Urothelium cell line (cell line): ENCODE measurements at regions not wholly inside any gene's neighbourhood (a gene's known extent, or its start where the extent isn't known, plus 50 kb on each side); places are given as distances from the start of the nearest gene placed in this dataset.
A peak's percentile ranks its signal among the peaks of the same experiment; 100 is the strongest.

Experiments
- DNase-seq: peaks from one replicate; pipeline ENCODE4 v3.0.0; 2011; ENCODE audit warnings: low spot score, mixed read lengths
- FAIRE-seq: peaks from 2 replicates; lab custom pipeline; 2011; peaks lifted over from hg19 to GRCh38; lab: Jason Lieb, UNC

DNA sequence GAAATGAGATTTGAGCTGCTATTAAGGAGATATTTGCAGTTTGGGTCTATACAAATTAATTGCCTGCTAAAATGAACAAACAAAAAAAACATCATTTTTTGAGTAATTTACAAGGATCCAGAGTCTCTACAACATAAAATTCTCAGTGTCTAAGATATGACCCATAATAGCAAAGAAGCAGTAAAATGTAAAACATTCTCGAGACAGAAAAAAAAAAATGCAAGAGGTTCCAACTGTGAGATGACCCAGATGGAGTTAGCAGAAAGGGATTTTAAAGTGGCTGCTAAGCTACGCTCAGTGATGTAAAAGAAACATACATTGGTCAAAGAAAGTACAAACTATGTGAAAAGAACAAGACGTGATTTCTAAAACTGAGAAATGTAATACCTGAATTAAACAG, 471.0 kb downstream of the SH2D4B start:
- no peak for FAIRE-seq
- DNase-seq: no peak

DNA sequence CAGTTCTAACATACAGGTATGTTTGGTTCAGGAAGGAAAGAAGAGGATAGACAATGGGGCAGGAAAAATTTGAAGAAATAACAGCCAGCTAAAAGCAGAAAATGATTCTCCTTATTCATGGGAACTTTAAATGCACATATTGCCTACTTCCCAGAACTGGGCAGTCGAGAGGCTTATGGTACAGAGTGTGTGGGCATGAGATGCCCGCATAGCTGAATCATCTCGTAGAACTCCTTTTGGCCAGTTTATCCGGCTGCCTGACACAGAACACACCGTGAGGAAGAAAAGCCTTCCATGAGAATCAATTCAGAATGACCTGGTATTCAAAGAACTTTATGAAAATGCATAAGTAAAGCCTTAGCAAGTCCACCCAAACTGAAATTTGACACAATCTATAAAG, 471.6 kb downstream of the SH2D4B start:
- FAIRE-seq: no peak
- DNase-seq: no peak

DNA sequence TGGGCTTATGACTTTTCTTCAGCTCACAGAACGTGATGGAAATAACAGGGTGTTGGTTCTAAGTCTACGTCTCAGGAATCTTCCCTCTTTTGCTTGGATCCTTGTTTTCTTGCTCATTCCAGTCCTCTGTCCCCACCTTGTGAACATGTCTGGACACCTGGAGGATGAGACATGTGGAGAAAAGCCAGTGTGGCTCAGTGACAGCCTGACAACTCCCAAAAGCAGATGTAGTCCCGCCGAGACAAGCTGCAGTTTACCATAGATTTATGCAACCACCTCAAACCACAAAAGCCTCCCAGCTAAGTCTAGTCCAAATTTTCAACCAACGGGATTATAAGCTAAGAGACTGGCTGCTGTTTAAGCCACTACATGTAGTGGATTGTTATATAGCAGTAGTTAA, 476.1 kb downstream of the SH2D4B start:
- FAIRE-seq: no peak

DNA sequence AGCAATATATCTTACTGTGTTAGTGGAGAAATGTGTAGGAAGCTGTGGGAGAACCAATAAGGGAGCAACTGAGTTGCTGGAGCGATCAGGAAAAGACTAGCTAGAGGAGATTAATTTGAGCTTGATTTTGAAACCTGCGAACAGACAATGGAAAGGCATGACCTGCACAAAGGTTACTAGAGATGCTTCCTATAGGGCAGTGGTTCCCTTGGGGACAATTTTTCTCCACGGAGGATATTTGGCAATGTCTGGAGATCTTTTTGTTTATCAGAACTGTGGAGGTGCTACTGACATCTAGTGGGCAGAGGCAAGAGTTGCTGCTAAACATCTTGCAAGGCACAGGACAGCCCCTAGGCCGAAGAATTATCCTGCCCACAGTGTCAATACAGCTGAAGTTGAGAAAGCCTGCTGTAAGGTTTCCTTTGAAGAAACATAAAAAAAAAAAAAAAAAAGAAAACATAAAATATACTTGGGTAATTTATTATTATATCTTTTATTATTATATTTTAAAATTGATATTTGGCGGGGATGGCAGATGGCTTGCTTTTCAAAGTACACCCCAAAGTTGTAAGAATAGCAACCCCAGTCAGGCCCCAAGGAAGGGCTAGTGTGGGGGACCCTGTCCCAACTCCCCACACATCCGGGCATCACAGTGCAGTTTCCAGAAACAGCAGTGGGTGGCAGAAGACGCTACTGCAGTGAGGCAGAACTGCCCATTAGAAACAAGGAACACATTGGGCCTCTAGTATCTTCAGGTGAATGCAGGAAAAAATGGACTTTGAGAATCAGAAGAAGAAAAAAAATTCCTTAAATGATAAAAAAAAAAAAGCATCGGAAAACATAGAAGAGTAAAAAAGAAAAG, 481.6 kb downstream of the SH2D4B start:
- peak; percentile 58 for DNase-seq

More for the DNA sequence above, 476.1 kb downstream of the SH2D4B start:
- no peak for DNase-seq

DNA sequence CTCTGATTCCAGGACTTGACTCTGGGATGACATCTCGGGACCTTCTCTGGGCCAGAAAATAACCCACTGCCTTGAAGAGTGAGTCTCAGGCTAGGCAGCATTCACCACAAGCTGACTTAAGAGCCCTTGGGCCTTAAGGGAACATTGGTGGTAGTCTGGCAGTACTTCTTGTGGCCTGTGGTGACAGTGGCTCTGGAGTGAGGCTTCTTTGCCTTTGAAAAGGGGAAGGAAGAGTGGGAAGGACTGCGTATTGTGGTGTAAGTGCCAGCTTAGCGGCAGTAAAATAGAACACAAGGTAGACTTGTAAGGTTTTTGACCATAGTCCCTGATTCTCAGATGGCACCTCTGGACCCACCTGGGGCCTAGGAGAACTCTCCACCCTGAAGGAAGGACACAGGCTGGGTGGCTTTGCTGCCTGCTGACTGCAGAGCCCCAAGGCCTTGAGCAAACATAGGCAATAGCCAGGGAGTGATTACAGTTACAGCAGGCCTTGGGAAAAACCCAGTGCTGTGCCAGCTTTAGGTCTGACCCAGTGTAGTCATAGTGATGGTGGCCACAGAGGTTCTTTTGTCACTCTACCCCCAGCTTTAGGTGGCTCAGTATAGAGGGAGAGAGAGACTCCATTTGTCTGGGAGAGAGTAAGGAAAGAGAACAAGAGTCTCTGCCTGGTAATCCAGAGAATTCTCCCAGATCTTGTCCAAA, 483.9 kb downstream of the SH2D4B start:
- DNase-seq: no peak

More for the DNA sequence above, 481.6 kb downstream of the SH2D4B start:
- no peak for FAIRE-seq

DNA sequence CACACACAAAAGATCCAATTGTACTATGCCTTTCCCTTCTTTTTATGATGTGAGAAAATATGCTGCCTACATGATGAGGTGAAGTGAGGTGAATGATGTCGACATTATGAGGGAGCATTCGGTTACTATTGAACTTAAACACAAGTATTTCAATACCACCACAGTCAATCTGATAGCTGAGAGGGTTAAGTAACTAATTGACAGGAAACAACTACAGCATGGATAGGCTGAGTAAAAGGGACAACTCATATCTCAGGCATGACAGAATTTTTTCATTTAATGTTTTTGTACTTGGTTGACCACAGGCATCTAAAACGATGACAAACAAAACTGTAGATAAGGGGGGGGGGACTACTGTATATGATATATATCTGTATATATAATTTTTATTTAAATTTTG, 488.9 kb downstream of the SH2D4B start:
- FAIRE-seq: no peak
- peak; percentile 44 for DNase-seq

More for the DNA sequence above, 483.9 kb downstream of the SH2D4B start:
- FAIRE-seq: no peak

DNA sequence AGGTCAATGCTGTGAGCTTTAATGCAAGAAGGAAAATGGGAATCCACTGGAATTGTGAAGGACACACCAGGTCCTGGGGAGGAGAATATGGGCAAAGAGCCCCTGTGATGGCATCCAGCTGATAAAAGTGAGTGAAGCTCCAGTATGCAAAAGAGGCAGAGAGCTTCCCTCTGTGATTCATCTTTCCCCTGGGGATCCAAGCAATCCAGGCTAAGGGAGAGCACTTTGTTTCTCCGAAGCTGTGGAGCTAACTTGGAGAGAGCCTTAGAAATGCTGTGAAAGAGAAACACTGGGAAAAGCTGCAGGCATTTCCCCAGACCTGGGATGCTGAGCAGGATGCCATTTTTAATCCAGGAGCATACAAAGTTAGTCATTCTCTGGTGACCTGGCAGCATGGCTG, 489.5 kb downstream of the SH2D4B start:
- no peak for FAIRE-seq
- no peak for DNase-seq

DNA sequence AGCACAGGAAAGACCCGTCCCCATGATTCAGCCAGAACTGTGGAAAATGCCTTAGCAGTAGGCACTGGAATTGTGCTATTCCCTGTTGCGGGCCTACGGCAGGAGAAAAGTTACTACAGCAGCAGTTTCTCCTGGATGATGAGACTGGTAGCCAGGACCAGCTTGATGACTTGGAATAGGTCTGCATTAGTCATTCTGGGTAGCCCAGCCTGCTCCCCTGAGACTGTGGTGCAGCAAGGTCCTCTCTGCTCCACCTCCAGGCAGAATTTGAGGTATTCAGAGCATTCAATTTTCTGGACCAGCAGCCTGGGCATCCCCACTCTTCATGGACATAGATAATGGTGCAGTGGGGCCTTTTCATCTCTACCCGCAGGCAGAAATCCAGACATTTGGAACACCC, 490.0 kb downstream of the SH2D4B start:
- DNase-seq (peak; percentile 31), FAIRE-seq (no peak)

DNA sequence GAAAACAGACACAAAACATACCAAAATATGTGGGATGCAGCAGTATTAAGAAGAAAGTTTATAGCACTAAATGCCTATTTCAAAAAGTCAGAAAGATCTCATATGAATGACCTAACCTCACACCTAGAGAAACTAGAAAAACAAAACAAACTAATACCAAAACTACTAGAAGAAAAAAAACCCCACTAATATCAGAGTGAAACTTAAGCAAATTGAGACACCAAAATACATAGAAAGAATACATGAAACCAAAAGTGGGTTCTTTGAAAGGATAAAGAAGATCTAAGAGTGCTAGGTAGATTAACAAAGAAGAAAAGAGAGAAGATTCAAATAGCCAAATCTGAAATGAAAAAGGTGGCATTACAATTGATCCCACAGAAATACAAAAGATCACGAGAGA, 494.1 kb downstream of the SH2D4B start:
- no peak for DNase-seq
- FAIRE-seq: no peak

DNA sequence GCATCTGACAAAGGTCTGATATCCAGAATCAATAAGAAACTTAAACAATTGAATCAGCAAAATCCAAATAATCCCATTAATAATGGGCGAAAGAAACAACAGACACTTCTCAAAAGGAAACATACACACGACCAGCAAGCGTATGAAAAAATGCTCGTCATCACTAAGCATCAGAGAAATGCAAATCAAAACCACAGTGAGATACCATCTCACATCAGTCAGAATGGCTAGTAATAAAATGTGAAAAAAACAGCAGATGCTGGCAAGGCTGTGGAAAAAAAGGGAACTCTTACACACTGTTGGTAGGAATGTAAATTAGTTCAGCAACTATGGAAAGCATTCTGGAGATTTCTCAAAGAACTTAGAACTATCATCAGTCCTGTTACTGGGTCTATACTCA, 496.7 kb downstream of the SH2D4B start:
- FAIRE-seq: no peak
- no peak for DNase-seq

DNA sequence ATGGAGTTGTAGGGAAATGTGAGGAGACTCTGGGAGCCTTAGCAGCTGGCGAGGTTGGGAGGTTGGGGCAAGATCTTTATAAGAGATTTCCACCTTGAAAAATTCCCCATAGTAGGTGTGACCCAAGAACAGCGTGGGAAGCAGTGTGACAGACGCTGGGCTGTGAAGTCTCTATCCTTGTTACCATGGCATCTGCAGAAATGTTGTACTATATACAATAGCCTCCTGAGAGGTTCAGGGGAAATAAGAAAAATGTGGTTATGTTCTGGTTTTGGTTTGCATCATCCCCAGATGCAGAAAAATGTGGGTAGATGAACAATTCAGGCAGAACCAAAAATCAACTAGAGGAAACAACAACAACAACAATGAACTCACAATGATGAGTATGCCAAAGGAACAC, 498.6 kb downstream of the SH2D4B start:
- FAIRE-seq (no peak), DNase-seq (no peak)

DNA sequence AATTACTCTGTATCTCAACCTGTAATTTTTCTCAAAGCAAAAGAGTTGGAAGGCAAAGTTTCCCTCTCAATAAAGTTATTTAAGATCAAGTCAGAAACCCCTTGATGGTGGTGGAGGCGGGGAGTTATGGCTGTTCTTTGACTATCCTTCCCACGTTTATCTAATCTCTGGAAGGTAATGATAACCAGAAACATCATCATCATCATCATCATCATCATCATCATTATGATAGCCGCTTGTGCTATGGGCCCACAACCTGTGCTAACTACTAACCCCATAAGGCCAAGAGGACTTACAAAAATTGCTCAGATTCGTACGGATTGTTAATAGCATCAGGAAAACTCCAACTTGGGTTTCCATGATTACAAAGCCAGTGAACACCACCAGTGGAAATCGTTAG, 502.3 kb downstream of the SH2D4B start:
- no peak for FAIRE-seq
- no peak for DNase-seq

DNA sequence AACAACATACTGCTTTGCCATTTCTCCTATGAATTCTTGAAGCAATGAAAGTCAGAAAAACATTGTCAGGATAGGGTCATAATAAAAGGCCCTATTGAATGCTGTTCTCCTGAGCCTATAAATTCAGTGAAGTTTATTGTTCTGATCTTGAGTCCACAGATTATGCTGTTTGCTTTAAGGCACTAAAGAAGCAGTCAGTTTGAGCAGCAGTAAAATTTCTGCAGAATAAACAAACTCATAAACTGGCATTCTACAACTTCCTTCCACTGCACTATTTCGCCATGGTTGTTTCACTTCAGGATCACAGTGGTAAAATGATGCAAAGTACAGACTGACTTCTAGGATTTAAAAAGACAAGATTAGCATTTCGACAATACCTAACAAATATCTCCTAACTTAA, 503.2 kb downstream of the SH2D4B start:
- FAIRE-seq (no peak), DNase-seq (no peak)

DNA sequence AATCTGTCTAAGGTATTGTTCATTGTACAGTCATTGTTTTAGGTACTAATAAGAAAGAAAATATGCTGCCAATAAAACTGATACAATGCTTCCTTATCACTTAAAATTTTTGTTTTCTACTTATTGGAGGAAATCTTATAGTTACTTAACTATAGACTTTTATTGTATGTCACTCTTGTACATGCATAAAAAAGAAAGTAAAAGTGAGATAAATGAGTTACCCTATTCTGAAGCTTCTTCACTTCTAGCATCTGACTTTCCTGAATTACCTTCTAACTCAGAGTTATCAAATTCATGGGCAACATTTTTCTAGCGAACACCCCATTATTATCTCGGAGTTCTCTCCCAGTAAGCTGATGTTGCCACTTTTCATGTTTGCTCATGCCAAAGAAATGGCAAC, 504.9 kb downstream of the SH2D4B start:
- DNase-seq: no peak
- no peak for FAIRE-seq

DNA sequence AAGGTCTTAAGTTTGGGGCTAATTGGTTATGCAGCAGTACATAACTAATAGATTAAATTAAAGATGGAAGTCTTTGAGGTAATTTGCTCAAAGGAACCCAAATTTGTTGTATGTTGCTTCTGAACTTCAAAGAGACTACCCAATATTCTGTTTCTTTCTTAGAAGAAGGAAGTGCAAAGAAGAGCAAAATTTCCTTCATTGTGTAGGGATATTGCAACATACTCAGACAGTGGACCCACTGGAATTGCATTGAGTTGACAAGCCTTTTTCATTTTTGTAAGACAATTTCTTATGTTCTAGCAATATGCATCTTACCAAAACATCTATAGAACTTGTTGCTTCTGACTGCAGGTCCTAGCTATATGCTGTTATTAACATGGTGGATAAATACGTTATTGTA, 527.8 kb downstream of the SH2D4B start:
- no peak for FAIRE-seq

DNA sequence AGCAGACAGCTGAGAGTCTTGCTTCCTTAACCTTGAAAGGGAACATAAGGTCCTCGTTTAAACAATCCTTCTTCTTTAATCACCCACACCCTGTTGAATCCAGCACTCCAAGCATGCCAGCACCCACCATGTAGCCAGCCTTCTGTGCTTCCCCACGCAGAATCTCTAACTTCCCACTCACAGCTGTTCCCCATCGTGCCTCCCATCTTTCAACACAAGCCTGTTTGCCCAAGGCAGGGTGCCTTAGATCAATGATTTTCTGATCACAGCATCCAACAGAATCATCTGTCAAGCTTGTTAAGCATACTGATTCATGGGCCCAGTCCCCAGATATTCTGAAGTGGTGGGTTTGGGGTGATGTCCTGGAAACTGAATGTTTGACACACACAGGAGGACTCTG, 530.8 kb downstream of the SH2D4B start:
- no peak for FAIRE-seq
- DNase-seq: no peak

More for the DNA sequence above, 527.8 kb downstream of the SH2D4B start:
- DNase-seq: no peak

DNA sequence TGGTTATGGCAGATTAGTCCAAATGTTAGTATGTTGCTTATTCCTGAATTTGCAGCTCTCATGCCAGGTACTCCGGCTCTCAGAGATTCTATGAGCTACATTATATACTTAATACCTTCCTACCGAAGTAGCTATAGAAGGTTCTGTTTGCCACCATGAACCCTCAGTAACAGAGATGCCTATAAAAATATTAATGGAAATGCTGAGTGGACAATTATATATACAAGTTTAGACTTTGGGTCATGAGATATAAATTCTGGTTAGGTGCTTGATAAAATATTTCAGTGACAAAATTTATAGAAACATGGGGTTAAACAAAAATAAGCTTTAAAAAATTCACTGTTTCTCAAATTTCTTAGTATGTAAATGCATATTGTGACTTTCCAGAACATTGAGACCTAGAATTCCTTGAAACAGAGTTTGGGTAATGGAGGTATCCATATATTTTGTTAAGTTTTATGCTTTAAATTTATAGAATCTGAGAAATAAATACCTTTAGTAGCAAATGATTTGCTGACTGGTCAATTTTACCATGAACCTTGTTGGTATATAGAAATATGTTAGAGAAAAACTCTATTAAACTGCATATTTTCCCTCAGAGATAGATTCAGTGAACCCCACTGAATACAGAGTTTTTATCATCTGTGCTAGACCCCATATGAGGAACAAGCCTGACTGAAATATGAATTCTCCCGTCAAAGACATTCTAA, 533.5 kb downstream of the SH2D4B start:
- FAIRE-seq: no peak

DNA sequence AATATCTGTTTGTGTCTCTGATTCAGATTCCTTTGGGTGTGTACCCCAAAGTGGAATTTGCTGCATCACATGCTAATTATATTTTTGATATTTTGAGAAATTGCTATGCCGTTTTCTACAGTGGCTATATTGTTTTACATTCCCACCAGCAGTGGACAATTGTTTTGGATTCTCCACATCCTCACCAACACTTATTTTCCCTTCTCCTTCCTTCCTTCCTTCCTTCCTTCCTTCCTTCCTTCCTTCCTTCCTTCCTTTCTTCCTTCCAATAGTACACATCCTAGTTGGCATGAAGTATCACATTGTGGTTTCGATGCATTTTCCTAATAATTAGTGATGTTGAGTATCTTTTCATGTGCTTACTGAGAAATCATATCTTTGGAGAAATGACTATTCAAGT, 535.5 kb downstream of the SH2D4B start:
- no peak for FAIRE-seq
- no peak for DNase-seq

More for the DNA sequence above, 533.5 kb downstream of the SH2D4B start:
- DNase-seq: no peak

DNA sequence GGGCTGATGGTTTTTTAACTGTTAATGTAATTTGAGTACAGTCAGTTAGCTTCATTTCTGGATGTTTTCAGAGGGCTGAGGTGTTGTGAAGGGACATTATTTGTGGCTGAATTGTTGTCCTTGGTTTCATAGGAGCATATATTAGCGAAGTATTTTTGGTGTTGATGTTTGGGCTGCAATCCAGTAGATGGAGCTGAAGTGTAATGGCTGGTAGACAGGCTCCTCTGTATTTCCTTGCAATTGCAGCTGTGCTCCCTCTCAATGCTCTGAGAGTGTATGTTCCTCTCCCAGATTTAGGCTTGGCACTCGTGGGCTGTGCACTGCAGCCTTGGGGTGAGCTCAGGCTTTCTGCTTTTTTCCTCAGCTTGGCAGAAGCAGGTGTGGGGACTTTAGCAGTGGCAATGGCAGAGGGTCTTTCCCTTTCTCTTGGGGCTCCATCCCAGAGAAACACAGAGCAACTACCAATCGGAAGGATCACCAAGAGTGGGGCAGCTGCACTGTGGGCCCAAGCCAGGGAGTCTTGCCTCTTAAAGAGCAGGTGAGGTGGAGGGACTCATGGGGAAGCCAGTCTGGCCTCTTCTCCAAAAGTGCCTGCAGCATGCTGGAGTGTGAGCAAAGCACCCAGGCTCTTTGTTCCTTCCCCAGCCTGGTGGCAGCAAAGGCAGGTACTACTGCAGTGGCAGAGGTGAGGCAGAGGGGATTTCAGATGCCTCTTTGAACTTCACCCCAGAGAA, 544.4 kb downstream of the SH2D4B start:
- no peak for FAIRE-seq
- DNase-seq: no peak

DNA sequence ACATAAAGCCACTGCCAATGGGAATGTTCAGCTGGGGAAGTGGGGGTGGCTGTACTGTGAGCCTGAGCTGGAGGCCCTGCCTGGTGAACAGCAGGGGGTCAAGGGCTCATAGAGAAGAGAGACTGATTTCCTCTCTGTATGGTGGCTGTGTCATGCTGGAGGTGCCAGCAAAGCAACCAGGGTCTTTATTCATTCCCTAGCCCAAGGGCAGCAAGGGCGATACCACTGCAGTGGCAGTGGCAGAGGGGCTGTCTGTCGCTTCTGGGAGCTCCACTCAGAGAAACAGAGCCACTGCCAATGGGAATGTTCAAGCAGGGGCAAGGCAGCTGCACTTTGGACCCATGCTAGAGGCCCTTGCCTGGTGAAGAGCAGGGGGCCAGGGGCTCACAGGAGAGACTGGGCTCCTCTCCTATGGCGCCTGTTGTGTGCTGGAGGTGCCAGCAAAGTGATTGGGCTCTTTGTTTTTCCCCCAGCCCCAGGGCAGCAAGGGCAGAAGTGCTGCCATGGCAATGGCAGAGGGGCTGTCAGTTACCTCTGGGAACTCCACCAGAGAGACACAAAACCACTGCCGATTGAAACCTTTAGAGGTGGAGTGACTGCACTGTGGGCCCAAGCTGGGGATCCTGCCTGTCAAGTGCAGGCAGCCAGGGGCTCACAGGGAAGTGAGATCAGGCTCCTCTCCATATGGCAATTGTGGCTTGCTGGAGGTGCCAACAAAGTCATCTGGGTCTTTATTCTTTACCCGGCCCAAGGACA, 545.1 kb downstream of the SH2D4B start:
- no peak for FAIRE-seq

More for the DNA sequence above, 545.1 kb downstream of the SH2D4B start:
- DNase-seq: no peak
